ENCODE measurements at regions not wholly inside any gene's neighbourhood (a gene's known extent, or its start where the extent isn't known, plus 50 kb on each side); places are given as distances from the start of the nearest gene placed in this dataset.

DNA sequence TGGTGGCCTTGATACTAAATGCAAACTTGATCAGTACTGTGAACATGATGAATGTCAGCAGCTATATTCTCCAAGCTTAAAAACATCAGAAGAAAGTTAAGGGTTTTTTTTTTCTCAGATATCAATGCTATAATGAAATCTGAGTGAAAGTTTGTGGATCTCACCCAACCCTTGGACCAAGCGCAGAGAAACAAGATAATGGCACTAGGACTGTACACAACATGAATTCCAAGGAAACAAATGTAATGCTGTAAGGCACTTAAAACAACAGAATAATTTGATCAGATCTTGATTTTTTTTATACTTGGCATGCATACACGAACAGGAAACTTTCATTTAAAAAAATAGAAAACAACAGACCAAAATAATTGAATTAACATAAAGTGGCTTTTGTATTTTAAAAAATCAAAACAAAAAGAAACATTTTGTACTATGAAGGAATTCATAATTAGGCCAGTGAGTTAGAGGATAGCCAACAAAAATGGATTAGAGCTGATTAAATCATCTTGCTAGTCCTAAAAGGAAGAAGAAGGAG is 1154.0 kb upstream of the EYS start:
- DNase-seq, result no peak

DNA sequence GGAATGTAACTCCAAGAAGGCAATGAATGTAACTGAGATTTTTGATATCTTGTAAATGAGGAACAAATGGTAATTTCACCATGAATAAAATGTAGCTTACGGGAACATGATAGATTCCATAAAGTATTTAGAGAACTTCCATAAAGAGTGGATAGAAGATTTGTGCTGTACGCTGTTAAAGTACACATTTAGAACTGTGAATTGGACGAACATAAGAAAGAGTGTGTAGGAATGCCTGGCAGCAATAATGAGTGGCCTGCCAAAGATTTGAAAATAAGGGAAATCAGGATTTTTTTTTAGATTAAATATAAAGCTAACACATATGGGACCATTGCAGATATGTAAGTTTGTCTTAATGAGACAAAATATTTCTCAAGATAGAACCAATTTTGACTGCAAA is 1153.3 kb upstream of the EYS start:
- DNase-seq, result no peak

DNA sequence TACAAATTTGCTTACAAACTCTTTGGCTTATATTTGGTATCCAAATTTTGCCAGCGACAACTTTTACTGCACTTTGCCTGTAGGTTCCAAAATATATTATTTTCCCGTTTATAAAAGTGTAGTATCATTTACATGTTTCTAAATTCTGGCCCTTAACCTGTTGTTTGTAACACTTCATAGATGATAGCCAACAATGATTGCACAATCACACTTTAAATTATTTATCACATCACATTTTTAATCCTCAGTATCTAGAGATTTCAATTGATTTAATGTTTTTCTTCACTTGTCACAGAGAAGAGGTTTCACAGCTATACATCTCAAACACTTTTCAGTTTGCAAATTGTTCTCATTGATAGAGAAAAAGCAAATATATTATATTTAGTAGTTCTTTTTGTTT is 1151.2 kb upstream of the EYS start:
- no peak for DNase-seq

DNA sequence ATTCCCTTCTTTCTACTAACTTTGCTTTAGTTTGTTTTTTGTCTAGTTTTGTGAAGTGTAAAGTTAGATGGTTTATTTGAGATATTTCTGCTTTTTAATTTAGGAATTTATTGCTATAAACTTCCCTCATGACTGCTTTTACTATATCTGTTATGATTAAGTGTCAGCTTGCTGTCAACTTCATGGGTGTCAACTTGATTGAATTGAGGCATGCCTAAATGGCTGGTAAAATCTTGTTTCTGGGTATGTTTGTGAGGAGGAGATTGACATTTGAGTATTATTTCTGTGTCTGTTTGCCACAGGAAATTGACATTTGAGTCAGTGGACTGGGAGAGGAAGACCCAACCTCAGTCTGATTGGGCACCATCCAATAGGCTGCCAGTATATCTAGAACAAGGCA is 1147.0 kb upstream of the EYS start:
- DNase-seq, result no peak

DNA sequence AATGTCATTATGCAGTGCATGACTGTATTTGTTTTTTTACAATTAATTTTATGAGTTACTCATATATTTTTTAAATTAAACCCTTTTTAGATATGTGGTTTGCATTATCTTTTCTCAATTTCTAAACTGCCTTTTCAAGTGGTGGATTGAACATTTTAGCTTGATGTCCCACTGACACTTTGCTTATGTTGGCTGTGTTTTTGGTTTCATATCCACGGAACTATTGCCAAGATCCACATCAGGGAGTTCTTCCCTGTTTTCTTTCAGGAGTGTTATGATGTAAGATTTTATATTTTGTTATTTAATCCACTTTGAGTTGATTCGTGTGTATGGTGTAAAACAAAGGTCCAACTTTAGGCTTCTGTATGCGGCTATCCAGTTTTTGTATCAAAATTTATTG is 1144.9 kb upstream of the EYS start:
- DNase-seq, result no peak

DNA sequence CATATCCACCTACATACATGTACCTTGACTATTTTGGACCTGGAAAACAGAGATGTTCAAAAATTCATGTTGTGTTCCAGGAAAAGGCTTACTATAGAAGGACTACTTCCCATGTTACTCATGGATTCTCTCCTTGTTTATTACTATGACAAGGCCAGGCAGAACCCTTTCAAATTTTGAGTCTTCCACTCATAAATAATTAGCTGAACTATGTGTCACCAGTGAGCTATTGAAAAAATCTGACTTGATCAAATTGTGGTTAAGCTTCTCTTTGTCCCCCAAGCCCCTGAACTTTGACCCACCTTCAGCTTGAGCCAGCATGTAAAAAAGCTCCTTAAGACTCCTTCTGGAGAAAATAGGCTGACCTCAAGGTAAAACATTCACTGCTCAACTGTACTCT is 1142.8 kb upstream of the EYS start:
- no peak for DNase-seq

DNA sequence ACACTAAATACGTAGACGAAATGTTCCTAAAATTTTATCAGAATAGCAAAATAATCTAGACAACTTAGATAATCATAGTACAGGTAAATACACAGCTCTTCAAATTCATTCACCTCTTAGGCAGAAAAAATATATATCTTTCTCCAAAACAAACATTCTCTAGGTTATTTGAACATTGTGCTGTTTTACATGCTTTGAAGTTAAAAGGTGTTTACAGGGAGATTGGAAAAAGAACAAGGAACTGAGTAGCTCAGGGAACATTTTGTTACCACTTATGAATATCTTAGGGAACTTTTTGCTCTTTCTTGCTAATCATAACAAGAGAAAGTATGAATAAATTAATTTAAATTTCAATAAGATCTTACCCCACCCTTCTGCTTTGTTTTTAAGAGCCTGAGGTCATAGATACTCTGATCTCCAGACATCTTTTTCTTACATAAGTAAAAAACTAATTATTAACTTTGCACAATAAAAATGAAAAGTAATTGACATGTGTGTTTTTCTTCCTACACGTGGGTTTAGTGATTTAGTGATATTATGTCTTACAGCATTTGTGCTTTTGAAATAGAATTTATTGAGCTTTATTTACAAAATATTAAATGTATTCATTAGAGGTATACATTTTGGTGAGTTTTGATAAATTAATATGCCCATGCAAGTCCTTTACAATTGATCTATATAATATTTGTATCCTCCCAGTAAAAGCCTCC is 1141.4 kb upstream of the EYS start:
- no peak for DNase-seq

DNA sequence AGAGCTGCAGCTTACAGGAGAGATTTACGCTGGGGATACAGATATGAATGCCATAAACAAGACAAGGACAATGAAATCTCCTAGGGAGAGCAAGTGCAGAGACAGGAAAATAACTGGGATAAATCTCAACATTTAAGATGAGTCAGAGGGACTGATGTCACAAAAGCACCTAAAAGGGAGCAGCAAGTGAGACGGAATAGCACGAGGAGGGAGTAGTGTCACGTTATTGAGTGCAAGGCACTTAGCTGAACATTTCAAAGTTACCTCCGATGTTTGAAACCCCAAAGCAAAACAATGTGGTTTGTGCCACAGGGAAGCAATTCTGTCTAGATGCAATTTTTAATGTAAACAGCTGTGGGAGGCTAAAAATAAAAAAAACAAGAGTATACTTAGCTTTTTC is 1131.7 kb upstream of the EYS start:
- no peak for DNase-seq

DNA sequence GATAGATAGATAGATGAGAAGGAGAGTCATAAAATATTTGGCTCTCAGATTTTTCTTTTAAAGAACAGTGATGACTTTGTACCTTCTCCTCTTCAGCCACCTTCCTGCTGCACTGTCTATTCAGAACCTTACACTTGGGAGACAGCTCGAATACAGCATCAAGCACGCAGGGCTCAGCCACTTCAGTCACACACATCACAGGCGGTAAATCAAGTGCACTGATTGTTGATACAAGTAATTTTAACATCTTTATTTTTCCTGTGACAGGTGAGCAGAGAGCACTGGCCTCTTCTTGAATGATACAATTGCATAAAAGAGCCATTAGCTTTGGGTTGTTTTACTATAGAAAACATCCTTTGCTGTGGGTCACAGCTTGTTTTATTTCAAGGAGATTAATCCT is 1118.5 kb upstream of the EYS start:
- DNase-seq, result no peak

DNA sequence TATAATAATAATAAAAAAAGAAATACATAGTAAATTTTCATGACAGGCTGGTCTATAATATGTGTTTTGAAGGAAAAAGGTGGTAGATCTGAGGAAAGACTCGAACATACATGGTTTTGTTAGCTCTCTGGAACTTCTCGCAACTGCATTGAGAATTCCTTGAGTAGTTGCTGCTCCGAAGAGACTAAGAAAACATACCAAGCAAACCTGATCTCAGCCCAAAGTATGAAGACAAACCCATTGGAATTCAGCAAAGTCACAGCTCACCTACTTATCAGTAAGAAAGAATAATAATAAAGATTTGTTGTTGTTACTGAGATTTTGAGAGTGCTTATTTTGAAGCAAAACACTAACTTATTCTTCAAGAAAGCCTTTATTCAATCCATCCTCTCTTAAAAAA is 1107.1 kb upstream of the EYS start:
- no peak for DNase-seq

DNA sequence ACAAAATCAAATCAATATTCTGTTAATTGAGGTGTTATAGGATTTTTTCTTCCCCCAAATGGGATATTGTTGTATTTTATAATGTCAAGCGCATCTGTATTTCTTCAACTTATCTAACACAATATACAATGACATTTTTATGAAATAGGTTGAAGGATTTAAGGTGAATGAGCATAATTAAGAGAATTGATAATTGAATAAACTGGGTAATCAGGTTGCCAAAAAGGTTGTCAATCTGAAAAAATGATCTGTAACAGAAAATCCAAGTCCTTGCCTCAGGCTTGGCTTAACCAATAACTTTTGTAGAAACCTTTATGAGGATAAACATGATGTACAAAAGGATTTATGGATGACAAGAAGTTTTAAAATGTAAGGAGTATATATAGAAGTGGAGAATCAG is 1101.7 kb upstream of the EYS start:
- DNase-seq, result no peak

DNA sequence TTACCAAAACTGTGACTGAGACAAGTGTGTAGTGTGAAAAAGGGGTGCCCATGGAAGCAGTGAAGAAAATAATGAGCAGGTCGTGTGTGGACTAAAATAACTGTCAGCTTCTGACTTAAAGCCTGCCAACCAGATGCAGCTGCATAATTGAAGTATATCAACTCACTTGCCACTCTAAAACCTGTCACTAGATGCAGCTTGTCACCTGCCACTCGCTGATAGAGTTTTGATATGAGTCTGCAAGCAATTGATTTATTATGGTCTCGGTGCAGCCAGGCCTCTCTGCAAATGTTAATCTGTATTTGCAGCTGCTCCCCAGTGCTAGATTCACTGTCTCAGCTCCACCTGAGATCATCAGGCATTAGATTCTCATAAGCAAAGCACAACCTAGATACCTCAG is 1090.0 kb upstream of the EYS start:
- DNase-seq, result no peak

DNA sequence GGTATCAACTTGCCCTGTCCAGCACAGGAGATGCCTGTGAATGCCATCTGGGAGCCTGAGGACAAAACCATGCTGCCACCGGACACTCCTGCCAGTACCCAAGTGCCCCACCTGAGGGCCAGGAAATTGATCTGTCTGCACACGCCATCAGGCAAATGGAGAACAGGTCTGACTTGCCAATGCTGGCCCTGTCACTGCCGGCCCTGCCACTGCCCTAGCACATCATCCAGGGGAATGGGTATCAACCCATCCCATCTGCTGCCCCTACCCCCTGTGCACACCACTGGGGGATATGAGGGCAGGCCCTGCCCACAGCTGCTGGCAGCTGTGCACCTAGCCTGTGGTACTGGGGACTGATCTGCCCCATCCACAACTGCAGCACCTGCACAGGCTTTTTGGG is 1081.6 kb upstream of the EYS start:
- no peak for DNase-seq

DNA sequence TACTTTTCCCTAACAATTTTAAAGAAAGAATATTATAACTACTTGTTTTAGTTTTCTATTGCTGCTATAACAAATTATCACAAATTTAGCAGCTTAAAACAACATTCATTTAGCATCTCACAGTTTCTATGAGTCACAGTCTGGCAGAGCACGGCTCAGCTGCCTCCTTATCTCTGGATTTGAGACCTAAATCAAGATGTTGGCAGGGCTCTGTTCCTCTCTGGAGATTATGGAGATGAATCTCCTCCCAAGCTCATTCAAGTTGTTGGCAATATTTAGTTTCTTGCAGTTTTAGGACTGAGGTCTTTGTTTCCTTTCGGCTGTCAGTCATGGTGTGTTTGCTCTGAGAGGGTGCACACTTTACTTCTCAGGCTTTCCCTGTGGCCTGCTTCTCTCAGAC is 1065.8 kb upstream of the EYS start:
- no peak for DNase-seq

DNA sequence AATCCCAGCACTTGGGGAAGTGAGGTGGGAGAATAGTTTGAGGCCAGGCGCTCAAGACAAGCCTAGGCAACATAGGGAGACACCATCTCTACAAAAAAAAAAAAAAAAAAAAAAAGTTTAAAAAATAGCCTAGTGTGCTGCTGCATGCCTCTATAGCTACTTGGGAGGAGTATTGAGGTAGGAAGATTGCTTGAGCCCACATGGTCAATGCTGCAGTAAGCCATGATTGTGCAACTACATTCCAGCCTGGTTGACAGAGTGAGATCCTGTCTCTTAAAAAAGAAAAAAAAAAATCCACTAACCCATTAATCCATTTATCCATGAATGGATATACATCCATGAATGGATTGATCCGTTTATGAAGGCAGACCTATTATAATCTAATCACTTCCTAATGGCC is 1064.6 kb upstream of the EYS start:
- no peak for DNase-seq

DNA sequence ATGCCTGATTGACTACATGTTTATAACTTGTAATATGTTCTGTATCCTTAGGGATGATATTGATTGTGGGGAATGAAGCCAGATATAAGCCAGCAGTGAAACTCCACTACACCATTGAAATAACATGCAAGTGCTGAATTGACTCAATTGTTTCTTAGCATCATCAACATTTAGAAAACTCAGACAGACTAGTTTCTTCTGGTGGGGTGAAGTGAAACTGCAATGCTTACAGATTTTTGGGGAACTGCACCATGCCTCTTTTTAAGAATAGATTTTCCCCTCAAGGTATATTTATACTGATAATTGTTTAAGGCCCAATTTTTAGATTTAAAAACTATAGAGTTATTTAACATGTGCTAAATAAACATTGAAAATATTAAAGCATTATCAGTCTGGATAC is 1044.6 kb upstream of the EYS start:
- no peak for DNase-seq

DNA sequence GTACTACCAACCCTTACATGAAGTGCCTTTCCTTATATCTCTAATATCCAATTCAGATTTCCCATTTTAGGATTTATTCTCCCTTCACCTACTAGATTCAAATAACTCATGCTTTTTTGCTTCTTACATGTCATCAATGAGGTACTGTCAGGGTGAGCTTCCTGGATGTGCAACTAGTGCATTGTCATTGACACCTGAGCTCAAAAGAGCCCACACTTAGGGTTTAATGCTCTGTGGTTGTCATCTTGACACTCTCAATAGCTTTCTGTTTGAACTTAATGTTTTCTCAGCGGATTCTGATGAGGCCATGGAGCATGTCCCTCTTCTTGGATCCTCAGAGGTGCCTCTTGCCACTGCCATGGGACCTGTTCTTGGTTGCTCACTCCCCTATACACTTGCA is 1033.3 kb upstream of the EYS start:
- no peak for DNase-seq

DNA sequence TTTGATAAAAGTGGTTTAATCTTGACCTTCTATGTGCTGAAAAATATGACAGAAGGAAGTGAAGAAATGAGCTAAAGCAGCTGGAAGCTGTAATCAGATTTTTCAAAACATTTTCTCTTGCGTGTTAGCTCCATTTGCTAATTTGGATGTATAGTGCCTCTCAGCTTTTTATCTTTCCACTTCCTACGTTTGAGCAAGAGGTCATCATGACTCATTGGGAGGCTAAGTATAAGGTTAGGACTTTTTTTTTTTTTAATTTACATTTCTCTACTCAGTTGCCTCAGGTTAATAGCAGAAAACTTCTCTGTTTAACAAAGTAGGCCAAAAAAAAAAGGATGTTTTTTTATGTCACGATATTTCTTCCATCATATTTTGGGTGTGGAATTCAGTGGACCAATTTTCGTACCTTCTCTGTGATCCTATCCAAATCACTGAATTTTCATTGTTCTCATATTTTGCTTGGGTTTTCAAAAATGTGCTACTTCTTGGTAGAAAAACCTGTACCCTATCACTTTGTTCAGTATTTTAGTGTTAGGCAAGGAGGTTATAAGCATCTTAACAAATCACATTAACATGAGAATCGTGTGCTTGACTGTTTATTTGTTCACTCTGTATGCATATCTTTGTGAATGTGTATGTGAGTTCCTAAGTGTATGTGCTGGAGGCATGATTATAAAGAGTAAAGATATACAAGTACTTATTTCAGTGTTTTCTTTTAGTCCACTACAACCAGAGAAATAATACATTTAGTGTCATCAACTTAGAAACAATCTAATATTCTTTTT is 1028.3 kb upstream of the EYS start:
- DNase-seq, result no peak

DNA sequence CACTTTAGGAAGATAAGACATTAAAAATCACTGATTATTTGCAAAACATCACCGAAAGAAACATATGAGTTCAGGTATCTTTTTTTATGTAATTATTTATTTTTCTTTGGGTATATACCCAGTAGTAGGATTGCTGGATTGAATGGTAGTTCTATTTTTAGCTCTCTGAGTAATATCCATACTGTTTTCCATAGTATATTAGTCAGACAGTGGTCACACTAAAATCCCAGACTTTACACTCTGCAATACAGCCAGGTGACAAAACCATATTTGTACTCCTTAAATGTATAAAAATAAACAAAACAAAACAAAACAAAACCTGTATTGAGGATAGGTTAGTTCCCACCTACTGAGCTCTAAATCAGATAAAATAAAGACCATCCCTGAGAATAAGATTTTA is 1024.3 kb upstream of the EYS start:
- DNase-seq, result no peak

DNA sequence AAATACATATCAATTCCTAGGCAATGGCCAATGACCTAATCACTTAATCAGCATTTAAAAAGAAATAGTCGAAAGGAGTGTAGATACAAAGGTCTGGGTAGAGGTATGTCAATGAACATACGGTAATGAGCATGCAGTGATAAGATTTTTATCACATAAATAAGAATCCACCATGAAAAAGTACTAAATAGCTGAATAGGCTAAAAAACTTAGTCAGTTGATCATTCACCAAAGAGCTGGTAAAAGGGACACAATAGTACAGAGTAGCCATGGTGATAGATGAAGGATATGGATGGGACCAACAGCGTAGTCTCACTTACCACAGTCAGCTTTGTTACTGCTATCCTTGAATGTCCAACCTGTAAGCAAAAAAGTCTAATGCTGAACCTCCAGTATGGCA is 1018.6 kb upstream of the EYS start:
- DNase-seq, result no peak

DNA sequence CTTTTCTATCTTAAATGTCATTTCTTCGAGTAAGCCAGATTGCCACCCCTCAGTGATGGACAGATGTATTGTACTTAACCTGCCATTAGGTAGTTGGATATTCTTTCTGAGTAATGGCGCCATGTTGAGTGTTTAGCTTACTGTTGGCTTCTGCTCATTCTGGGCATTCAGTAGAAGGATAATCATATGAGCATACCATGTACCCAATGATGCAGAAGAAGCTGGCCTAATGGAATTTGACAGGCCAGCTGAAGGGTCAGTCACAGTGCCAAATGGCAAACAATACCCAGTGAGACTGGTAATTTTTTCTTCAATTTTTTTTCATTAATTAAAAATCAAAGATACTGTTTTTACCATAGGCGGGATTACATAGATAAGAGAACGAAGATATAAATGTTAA is 1010.8 kb upstream of the EYS start:
- DNase-seq, result no peak

DNA sequence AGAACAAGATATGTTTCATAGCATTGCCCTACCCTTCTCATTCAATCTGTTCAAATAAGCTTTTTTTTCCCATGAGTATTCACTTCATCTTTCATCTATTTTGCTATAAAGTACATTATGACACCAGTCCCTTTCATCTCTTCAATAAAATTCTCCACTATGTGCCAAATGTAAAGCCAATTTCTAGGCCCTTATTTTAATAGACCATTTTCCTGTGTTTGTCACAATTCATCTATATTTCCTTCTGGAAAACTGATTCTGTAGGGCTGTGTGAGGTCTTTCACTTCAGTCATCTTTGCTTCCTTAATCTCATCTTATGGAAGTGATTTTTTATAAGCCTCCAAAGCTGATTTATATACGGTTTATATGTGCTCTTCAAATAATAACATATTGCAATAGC is 992.4 kb upstream of the EYS start:
- DNase-seq, result no peak

DNA sequence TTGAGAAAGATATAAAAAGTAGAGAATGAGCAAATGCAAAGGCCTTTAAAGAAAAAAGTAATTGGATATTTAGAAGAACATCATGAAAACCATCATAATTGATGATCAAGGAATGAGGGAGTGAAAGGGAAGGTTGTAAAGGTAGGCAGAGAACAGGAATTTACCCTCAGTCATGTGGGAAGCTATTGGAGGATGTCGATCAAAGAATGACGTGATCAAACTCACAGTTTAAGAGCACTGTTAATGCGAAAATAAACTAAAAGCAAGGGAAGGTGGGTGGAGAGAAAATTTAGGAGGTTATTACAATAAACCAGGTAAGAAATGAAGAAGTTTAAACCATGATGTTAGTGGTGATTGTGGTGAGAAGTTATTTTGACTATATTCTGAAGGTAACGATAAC is 982.6 kb upstream of the EYS start:
- no peak for DNase-seq

DNA sequence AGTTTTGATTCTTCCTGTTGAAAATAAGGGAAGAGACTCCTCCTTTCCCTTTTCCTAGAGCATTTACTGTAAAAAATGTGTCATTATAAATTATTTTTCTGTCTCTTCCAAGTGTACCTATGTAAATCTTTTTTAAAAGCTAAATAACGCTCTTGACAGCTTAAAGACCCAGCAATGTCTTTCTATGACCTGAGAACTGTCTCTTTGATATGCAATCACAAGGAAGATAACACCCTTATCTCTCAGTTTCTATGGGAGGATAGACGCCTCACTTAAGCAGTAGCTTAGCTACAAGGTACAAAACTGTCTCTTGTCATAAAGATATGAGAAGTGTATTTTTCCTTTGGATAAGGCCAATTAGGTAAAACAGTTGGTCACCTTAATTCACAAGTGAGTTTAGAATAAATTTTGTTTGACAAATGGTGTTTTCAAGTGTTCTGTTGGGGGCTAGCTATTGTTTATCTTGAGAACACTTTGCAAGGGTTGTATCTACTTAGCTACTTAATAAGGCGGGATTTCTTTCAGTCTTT is 980.6 kb upstream of the EYS start:
- no peak for DNase-seq

DNA sequence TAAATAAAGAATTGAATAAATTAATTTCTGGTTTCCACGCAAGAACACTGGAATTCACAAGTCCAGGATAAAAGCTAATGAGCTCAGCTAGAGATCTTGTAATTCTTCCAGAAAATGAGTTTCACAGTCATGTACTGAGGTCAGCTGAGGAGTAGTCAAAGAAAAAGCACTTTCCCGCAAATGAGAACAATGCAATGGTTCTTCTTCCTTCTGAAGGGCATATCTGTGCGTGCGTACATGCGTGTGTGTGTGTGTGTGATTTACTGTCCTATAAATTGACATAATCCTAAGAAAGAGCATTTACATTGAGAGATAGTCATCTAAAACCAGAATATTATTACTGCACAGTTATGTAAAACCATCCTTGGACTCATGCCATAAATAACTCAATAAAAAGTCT is 968.9 kb upstream of the EYS start:
- no peak for DNase-seq

Data from NCI-H1092 (cell line).